ENCODE measurements at regions not wholly inside any gene's neighbourhood (a gene's known extent, or its start where the extent isn't known, plus 50 kb on each side); places are given as distances from the start of the nearest gene placed in this dataset.

- TF ChIP-seq CTCF (IDR thresholded peaks at IDR 0.05) (no peak), EZH2 (IDR thresholded peaks at IDR 0.05; ENCODE audit: borderline replicate concordance, insufficient read depth, low read depth, low read length, poor library complexity, severe bottlenecking) (no peak)
Observed at GRCh38 chr10:120095875-120096274, 203.3 kb downstream of the SEC23IP start.
